ENCODE measurements at regions not wholly inside any gene's neighbourhood (a gene's known extent, or its start where the extent isn't known, plus 50 kb on each side); places are given as distances from the start of the nearest gene placed in this dataset.

DNA sequence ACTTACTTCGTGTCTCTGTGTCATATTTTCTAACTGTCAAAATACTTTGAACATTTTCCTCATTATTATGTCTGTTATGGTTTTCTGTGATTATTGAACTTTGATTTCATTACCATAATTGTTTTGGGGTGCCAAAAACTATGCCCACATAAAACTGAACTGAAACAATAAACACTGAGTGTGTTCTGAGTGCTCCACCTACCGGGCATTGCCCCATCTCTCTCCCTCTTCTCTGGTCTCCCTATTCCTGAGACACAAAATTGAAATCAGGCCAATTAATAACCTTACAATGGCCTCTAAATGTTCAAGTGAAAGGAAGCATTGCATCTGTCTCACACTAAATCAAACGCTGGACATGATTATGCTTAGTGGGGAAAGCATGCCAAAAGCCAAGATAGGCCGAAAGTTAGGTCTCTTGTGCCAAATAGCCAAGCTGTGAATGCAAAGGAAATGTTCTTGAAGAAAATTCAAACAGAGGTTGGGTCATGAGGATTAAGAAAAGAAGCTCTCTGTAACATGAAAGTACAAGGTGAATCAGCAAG is 972.3 kb downstream of the PCDH7 start:
- TF ChIP-seq, protein P1, sequence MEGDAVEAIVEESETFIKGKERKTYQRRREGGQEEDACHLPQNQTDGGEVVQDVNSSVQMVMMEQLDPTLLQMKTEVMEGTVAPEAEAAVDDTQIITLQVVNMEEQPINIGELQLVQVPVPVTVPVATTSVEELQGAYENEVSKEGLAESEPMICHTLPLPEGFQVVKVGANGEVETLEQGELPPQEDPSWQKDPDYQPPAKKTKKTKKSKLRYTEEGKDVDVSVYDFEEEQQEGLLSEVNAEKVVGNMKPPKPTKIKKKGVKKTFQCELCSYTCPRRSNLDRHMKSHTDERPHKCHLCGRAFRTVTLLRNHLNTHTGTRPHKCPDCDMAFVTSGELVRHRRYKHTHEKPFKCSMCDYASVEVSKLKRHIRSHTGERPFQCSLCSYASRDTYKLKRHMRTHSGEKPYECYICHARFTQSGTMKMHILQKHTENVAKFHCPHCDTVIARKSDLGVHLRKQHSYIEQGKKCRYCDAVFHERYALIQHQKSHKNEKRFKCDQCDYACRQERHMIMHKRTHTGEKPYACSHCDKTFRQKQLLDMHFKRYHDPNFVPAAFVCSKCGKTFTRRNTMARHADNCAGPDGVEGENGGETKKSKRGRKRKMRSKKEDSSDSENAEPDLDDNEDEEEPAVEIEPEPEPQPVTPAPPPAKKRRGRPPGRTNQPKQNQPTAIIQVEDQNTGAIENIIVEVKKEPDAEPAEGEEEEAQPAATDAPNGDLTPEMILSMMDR (conservative IDR thresholded peaks at IDR 0.05; ENCODE audit: low read depth, low read length), result peak; percentile 32

GRCh38 chr4:31701256-31701655 is 981.1 kb downstream of the PCDH7 start:
- TF ChIP-seq, protein P1 (conservative IDR thresholded peaks at IDR 0.05; ENCODE audit: low read depth, low read length), result no peak
- H3K4me3 ChIP-seq (ENCODE audit: low read depth, low read length), result no peak overlapping the region
- DNase-seq (ENCODE audit: low read depth), result no peak

More for the DNA sequence above, 972.3 kb downstream of the PCDH7 start:
- no peak for DNase-seq (ENCODE audit: low read depth)
- H3K4me3 ChIP-seq (ENCODE audit: low read depth, low read length), result no peak overlapping the region

DNA sequence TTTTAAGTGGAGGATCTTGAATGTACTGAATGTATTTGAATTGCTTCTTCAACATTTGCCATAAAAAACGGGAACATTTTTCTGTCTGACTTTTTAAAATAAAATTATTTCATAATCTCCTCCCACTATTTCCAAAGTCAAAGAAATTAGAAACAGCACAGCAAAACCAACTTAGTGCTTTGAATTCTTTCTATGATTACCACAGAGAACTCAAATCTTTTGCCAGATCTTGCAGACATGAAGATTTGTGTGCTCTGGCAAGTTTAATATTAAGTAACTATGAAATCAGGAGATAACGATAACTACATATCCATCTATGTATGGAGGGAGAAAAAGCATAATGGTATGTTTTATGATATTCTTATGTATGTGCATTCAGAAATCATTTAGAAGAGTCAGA is 982.2 kb downstream of the PCDH7 start:
- DNase-seq (ENCODE audit: low read depth), result no peak
- TF ChIP-seq, protein P1 (conservative IDR thresholded peaks at IDR 0.05; ENCODE audit: low read depth, low read length), result no peak
- no peak overlapping the region for H3K4me3 ChIP-seq (ENCODE audit: low read depth, low read length)

GRCh38 chr4:31714238-31714637 is 994.1 kb downstream of the PCDH7 start:
- TF ChIP-seq, protein P1 (conservative IDR thresholded peaks at IDR 0.05; ENCODE audit: low read depth, low read length), result no peak
- no peak for DNase-seq (ENCODE audit: low read depth)
- H3K4me3 ChIP-seq (ENCODE audit: low read depth, low read length), result no peak overlapping the region

GRCh38 chr4:31715302-31715701 is 995.1 kb downstream of the PCDH7 start:
- H3K4me3 ChIP-seq (ENCODE audit: low read depth, low read length), result no peak overlapping the region
- no peak for DNase-seq (ENCODE audit: low read depth)
- TF ChIP-seq, protein P1 (conservative IDR thresholded peaks at IDR 0.05; ENCODE audit: low read depth, low read length), result no peak

DNA sequence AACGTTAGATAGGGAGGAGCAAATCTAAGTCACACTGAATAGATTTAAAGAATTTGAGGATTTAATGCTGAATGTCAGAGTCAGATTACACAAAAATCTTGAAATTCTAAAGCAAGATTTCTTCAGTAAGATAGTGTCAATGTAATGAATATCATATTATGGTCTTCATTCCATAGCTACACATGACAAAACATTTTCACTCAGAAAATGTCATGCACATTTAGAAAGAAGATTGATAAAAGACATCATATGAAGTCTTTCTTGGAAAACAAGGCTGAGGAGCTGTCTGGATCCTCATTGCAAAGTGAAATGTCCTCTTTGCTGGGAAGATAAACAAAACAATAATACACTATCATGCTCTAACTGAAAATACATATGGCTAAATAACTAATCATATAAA is 1006.9 kb downstream of the PCDH7 start:
- TF ChIP-seq, protein P1 (conservative IDR thresholded peaks at IDR 0.05; ENCODE audit: low read depth, low read length), result no peak
- H3K4me3 ChIP-seq (ENCODE audit: low read depth, low read length), result no peak overlapping the region

DNA sequence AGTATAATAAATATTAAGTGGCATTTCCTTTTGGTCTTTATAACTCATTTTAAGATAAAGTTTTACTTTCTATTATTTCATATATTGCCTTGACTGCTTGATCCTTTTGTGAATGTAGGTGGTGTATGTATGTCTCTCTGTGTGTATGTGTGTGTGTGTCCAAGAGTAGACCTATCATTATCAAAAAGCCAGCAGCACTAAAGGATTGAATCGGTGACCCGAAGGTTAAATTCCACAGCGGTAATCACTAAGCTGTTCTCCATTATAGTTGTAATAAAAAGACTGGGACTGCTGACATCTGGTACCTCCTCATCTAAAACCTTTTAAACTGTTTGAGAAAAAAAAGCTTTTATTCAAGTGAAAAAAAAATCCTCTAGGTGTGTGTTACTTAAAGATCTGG is 1014.8 kb downstream of the PCDH7 start:
- no peak for DNase-seq (ENCODE audit: low read depth)
- no peak overlapping the region for H3K4me3 ChIP-seq (ENCODE audit: low read depth, low read length)
- TF ChIP-seq, protein P1 (conservative IDR thresholded peaks at IDR 0.05; ENCODE audit: low read depth, low read length), result no peak

More for the DNA sequence above, 1006.9 kb downstream of the PCDH7 start:
- no peak for DNase-seq (ENCODE audit: low read depth)
